ENCODE measurements at regions not wholly inside any gene's neighbourhood (a gene's known extent, or its start where the extent isn't known, plus 50 kb on each side); places are given as distances from the start of the nearest gene placed in this dataset.
"Not testable (repeated sequence)": the region's sequence is repeated elsewhere in the genome, so short reads cannot be mapped to it uniquely, and the experiment has no call there.

GRCh38 chr3:75960031-75960430 is 174.7 kb upstream of the ZNF717 start:
- H3K4me3 Mint-ChIP-seq, CTCF ChIA-PET, H3K4me1 Mint-ChIP-seq, DNase-seq, H3K27ac Mint-ChIP-seq, H3K36me3 Mint-ChIP-seq, H3K27me3 Mint-ChIP-seq, ATAC-seq: not testable (repeated sequence)
- peaks cover 11% of the 10 kb centered on the region for H3K9me3 Mint-ChIP-seq (ENCODE audit: low read depth)

- H3K36me3 Mint-ChIP-seq, ATAC-seq, CTCF ChIA-PET, DNase-seq, H3K4me3 Mint-ChIP-seq, H3K27ac Mint-ChIP-seq, H3K27me3 Mint-ChIP-seq, H3K4me1 Mint-ChIP-seq: not testable (repeated sequence)
- peaks cover 14% of the 10 kb centered on the region for H3K9me3 Mint-ChIP-seq (ENCODE audit: low read depth)
Measured at GRCh38 chr3:75962054-75962453, 176.7 kb upstream of the ZNF717 start.

GRCh38 chr3:75967071-75967470 is 181.7 kb upstream of the ZNF717 start:
- no peaks in the 10 kb centered on the region for H3K4me1 Mint-ChIP-seq
- H3K4me3 Mint-ChIP-seq: no peak overlapping the region
- peaks cover 14% of the 10 kb centered on the region for H3K9me3 Mint-ChIP-seq (ENCODE audit: low read depth)
- no peaks in the 10 kb centered on the region for H3K36me3 Mint-ChIP-seq
- ATAC-seq (no peak), DNase-seq (no peak)
- H3K27ac Mint-ChIP-seq: no peak overlapping the region
- CTCF ChIA-PET: no interaction called here
- no peaks in the 10 kb centered on the region for H3K27me3 Mint-ChIP-seq

- no peaks in the 10 kb centered on the region for H3K27me3 Mint-ChIP-seq
- CTCF ChIA-PET: no interaction called here
- ATAC-seq: no peak
Measured at GRCh38 chr3:75978686-75979085, 193.3 kb upstream of the ZNF717 start.

GRCh38 chr3:75981401-75981800 is 196.1 kb upstream of the ZNF717 start:
- CTCF ChIA-PET: no interaction called here

More at GRCh38 chr3:75978686-75979085, 193.3 kb upstream of the ZNF717 start:
- H3K4me3 Mint-ChIP-seq: no peak overlapping the region
- H3K4me1 Mint-ChIP-seq: no peaks in the 10 kb centered on the region
- DNase-seq: no peak
- H3K27ac Mint-ChIP-seq: no peak overlapping the region
- peaks cover 15% of the 10 kb centered on the region for H3K9me3 Mint-ChIP-seq (ENCODE audit: low read depth)
- no peaks in the 10 kb centered on the region for H3K36me3 Mint-ChIP-seq

GRCh38 chr3:75982151-75982550 is 196.8 kb upstream of the ZNF717 start:
- H3K4me1 Mint-ChIP-seq: no peaks in the 10 kb centered on the region
- no peak overlapping the region for H3K4me3 Mint-ChIP-seq
- H3K9me3 Mint-ChIP-seq (ENCODE audit: low read depth): peaks cover 11% of the 10 kb centered on the region
- no peaks in the 10 kb centered on the region for H3K27me3 Mint-ChIP-seq
- no peak for ATAC-seq
- CTCF ChIA-PET: no interaction called here
- H3K36me3 Mint-ChIP-seq: no peaks in the 10 kb centered on the region
- H3K27ac Mint-ChIP-seq: no peak overlapping the region
- DNase-seq: no peak

More at GRCh38 chr3:75981401-75981800, 196.1 kb upstream of the ZNF717 start:
- H3K4me1 Mint-ChIP-seq: no peaks in the 10 kb centered on the region
- no peak overlapping the region for H3K4me3 Mint-ChIP-seq
- H3K27me3 Mint-ChIP-seq: no peaks in the 10 kb centered on the region
- no peak for DNase-seq
- no peak for ATAC-seq
- no peaks in the 10 kb centered on the region for H3K36me3 Mint-ChIP-seq
- H3K27ac Mint-ChIP-seq: no peak overlapping the region
- H3K9me3 Mint-ChIP-seq (ENCODE audit: low read depth): peaks cover 10% of the 10 kb centered on the region

- H3K9me3 Mint-ChIP-seq (ENCODE audit: low read depth): peaks cover 14% of the 10 kb centered on the region
- CTCF ChIA-PET: no interaction called here
- H3K4me3 Mint-ChIP-seq: no peak overlapping the region
- H3K36me3 Mint-ChIP-seq: no peaks in the 10 kb centered on the region
- H3K4me1 Mint-ChIP-seq: no peaks in the 10 kb centered on the region
- DNase-seq (no peak), ATAC-seq (no peak)
- H3K27ac Mint-ChIP-seq: no peak overlapping the region
- H3K27me3 Mint-ChIP-seq: no peaks in the 10 kb centered on the region
Measured at GRCh38 chr3:75983111-75983510, 197.8 kb upstream of the ZNF717 start.

- Mint-ChIP-seq H3K4me3 (no peak overlapping the region), H3K27me3 (no peaks in the 10 kb centered on the region), H3K27ac (no peak overlapping the region), H3K9me3 (ENCODE audit: low read depth) (peaks cover 12% of the 10 kb centered on the region), H3K4me1 (no peaks in the 10 kb centered on the region), H3K36me3 (no peaks in the 10 kb centered on the region)
- ATAC-seq: no peak
- CTCF ChIA-PET: no interaction called here
- DNase-seq: no peak
Measured at GRCh38 chr3:75983609-75984290, 198.4 kb upstream of the ZNF717 start.

GRCh38 chr3:75985432-75985831 is 200.1 kb upstream of the ZNF717 start:
- Mint-ChIP-seq H3K4me1 (no peaks in the 10 kb centered on the region), H3K27ac (no peak overlapping the region), H3K9me3 (ENCODE audit: low read depth) (peaks cover 12% of the 10 kb centered on the region), H3K4me3 (no peak overlapping the region), H3K36me3 (no peaks in the 10 kb centered on the region), H3K27me3 (no peaks in the 10 kb centered on the region)
- DNase-seq: no peak
- CTCF ChIA-PET: no interaction called here
- no peak for ATAC-seq

- CTCF ChIA-PET: no interaction called here
- Mint-ChIP-seq H3K4me3 (no peak overlapping the region), H3K27me3 (no peaks in the 10 kb centered on the region), H3K36me3 (no peaks in the 10 kb centered on the region), H3K4me1 (no peaks in the 10 kb centered on the region), H3K9me3 (ENCODE audit: low read depth) (peaks cover 11% of the 10 kb centered on the region), H3K27ac (no peak overlapping the region)
- ATAC-seq (no peak), DNase-seq (no peak)
Measured at GRCh38 chr3:76010252-76010651, 224.9 kb upstream of the ZNF717 start.

- no peak for ATAC-seq
- Mint-ChIP-seq H3K4me3 (no peak overlapping the region), H3K9me3 (ENCODE audit: low read depth) (peaks cover 11% of the 10 kb centered on the region), H3K36me3 (no peaks in the 10 kb centered on the region), H3K27ac (no peak overlapping the region), H3K27me3 (no peaks in the 10 kb centered on the region), H3K4me1 (no peaks in the 10 kb centered on the region)
- no peak for DNase-seq
- CTCF ChIA-PET: no interaction called here
Measured at GRCh38 chr3:76011121-76011520, 225.8 kb upstream of the ZNF717 start.

- ATAC-seq: no peak
- H3K36me3 Mint-ChIP-seq: no peaks in the 10 kb centered on the region
- H3K9me3 Mint-ChIP-seq (ENCODE audit: low read depth): peaks cover 6% of the 10 kb centered on the region
- no peaks in the 10 kb centered on the region for H3K4me1 Mint-ChIP-seq
- no peak overlapping the region for H3K4me3 Mint-ChIP-seq
- no peaks in the 10 kb centered on the region for H3K27me3 Mint-ChIP-seq
- CTCF ChIA-PET: no interaction called here
- H3K27ac Mint-ChIP-seq: no peak overlapping the region
- DNase-seq: no peak
Measured at GRCh38 chr3:76015496-76015895, 230.1 kb upstream of the ZNF717 start.

- H3K4me1 Mint-ChIP-seq: no peaks in the 10 kb centered on the region
- no peak for DNase-seq
- H3K27ac Mint-ChIP-seq: no peak overlapping the region
- CTCF ChIA-PET: no interaction called here
- no peak for ATAC-seq
- H3K27me3 Mint-ChIP-seq: no peaks in the 10 kb centered on the region
- peaks cover 10% of the 10 kb centered on the region for H3K9me3 Mint-ChIP-seq (ENCODE audit: low read depth)
- H3K36me3 Mint-ChIP-seq: no peaks in the 10 kb centered on the region
- H3K4me3 Mint-ChIP-seq: no peak overlapping the region
Measured at GRCh38 chr3:76016111-76016510, 230.8 kb upstream of the ZNF717 start.

- no peaks in the 10 kb centered on the region for H3K27me3 Mint-ChIP-seq
- H3K36me3 Mint-ChIP-seq: no peaks in the 10 kb centered on the region
- peaks cover 8% of the 10 kb centered on the region for H3K9me3 Mint-ChIP-seq (ENCODE audit: low read depth)
- no peaks in the 10 kb centered on the region for H3K4me1 Mint-ChIP-seq
- no peak overlapping the region for H3K4me3 Mint-ChIP-seq
- CTCF ChIA-PET: no interaction called here
- DNase-seq (no peak), ATAC-seq (no peak)
- no peak overlapping the region for H3K27ac Mint-ChIP-seq
Measured at GRCh38 chr3:76016769-76017439, 231.6 kb upstream of the ZNF717 start.
